ENCODE measurements at regions not wholly inside any gene's neighbourhood (a gene's known extent, or its start where the extent isn't known, plus 50 kb on each side); places are given as distances from the start of the nearest gene placed in this dataset.
"Not testable (repeated sequence)": the region's sequence is repeated elsewhere in the genome, so short reads cannot be mapped to it uniquely, and the experiment has no call there.

DNA sequence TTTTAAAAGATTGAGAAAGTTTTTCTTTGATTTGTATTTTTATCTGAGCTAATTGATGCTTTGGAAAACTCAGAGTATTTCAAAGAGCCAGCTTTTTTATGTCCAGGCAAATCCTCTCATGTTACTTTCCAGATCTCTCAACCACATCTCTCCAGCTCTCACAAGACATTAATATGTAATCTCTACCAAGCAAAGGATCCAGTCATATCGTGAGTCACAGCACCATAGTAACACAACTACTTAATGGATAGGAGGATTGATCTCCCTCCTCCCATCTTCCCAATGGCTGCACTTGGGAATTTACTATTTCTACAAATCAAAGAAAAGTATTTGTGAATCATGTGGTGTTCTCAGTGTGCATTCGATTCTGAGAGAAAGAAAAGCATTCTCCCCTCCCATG is 63.3 kb downstream of the POU4F1 start:
- DNase-seq: no peak

DNA sequence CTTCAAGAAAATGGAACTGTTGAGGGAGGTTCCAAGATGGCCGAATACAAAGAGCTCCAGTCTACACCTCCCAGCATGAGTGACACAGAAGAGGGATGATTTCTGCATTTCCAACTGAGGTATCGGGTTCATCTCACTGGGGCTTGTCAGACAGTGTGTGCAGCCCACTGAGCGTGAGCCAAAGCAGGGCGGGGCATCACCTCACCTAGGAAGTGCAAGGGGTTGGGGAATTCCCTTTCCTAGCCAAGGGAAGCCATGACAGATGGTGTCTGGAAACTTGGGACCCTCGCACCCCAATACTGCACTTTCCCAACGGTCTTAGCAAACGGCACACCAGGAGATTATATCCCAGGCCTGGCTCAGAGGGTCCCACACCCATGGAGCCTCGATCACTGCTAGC is 77.3 kb downstream of the POU4F1 start:
- not testable (repeated sequence) for DNase-seq

DNA sequence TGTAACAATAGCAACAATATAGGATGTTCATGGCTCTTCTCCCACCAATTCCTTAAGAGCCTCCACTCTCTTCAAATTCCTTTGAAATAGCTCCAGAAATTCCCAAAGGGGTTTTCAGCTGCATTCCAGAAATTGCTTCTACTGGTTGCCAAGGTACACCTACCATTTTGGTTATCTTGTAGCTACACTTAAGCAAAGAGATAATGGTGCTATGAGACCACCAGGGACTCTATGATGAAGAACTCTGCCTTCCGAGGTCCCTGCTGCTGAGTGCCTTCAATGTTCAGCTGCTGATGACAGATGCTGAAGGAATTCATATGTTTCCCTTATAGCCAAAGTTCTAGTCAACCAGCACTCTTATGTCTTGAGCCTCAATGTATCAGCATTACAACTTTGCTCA is 78.4 kb downstream of the POU4F1 start:
- no peak for DNase-seq

DNA sequence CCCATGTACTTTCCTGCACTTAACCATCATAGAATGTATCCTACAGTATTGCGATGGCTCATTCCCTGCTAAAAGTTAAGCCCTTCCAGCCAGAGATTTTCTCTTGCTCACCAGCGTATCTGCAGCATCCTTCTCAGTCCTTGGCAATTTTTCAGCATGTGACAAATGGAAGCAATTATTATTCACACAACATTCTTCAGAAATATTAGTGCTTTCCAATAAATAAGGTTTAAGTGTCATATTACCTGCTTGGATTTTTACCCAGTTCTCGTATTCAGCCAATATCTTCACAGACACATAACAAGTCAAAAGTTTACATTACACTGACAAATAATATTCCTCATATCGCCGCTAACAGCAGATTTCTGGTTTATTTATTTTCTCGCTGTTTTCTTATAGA is 82.3 kb downstream of the POU4F1 start:
- DNase-seq: no peak

DNA sequence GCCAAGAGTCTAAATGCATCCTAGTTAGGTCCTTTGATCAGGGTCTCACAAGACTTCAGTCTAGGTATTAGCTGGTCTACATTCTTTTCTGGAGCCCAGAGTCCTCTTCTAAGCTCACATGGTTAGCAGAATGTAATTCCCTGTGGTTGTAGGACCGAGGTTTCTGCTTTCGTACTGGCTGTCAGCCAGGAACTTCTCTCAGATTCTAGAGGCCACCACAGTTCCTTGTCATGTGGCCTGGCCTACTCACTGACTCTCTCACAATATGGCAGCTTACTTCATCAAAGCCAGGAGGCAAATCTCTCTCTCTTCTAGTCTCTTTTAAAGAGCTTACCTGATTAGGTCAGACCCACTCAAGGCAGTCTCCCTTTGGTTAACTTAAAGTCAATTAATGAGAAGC is 82.9 kb downstream of the POU4F1 start:
- DNase-seq: no peak

DNA sequence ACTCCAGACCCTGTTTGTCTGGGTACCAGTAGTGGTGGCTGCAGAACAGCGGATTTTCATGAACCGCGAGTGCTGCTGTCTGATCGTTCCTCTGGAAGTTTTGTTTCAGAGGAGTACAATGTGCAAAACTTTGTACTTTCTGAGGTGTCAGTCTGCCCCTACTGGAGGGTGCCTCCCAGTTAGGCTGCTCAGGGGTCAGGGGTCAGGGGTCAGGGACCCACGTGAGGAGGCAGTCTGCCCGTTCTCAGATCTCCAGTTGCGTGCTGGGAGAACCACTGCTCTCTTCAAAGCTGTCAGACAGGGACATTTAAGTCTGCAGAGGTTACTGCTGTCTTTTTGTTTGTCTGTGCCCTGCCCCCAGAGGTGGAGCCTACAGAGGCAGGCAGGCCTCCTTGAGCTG is 84.9 kb downstream of the POU4F1 start:
- DNase-seq: not testable (repeated sequence)

DNA sequence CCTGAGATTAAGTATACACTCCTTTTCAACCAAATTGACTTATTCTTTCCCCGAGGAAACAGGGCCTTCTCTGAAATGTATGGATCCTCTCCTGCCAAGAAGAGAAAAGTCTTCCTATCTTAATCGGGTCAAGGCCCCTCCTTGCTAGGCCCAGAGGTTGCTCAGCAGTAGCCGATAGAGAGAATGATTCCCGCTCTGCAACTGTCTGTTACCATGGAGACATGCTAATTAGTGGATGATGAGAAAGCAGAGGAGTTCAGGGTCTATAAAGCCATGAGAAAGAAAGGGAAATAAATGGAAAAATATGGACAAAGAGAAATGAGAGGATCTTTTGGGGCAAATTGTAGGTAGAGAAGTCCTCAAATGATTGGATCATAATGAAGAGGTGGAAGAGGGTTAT is 103.5 kb downstream of the POU4F1 start:
- DNase-seq: no peak

DNA sequence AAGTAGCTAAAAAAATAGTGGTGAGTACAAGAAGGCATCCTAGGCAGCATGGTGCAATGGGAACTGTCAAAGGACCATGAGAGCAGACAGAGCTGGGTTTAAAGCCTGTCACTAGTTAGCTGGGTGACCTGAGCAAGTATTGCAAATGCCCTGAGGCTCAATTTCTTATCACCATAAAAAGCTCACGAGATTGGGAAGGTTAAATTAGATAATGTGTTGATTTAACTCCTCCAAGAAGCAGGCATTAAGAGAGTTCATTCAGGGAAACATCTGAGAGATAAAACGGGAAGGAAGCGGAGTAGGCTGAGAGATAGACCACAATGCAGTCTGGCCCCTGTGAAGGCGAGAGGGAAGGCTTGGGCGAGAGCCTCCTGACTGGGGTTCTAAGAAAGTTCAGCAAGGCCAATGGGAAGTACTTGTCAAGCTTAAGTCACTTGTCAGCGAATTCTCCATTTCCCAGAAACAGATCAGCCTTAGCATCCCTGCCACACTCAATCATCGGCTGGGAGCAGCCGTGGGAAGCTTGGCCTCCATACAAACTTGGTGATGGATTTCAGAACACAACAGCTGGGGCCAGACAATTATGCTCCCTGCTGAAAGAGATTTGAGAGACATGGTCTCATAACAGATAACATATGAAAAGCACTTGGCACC is 105.5 kb downstream of the POU4F1 start:
- DNase-seq: no peak

DNA sequence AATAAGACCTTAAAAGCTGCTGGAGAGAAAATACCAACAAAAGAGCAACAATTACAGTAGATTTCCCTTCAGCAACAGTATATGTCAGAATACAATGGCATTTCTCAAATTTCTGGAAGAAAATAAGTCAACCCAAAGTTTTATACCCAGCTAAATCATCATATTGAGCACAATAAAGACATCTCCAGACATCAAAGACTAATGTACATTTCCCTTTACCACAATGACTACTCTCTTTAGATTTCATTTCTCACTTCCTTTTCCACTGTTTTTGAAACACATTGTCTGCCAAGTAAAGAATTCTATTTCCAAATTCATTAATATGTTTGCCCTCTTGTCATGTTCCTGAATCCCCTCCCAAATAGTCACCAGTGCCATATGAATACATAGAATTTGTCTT is 111.4 kb downstream of the POU4F1 start:
- DNase-seq: no peak

DNA sequence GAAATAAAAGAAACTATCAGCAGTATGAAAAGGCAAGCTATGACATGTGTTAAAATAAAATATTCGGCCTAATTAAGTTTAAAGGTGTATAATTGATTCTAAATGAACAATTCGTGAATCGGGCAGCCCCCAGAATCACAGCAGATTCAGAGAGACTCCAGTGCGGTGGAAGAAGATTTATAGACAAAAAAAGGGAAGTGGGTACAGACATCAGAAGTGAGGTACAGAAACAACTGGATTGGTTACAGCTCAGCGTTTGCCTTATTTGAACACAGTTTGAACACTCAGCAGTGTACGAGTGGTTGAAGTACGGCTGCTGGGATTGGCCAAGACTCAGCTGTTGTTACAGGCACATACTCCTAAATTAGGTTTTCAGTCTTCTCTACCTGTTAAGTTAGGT is 113.1 kb downstream of the POU4F1 start:
- not testable (repeated sequence) for DNase-seq

DNA sequence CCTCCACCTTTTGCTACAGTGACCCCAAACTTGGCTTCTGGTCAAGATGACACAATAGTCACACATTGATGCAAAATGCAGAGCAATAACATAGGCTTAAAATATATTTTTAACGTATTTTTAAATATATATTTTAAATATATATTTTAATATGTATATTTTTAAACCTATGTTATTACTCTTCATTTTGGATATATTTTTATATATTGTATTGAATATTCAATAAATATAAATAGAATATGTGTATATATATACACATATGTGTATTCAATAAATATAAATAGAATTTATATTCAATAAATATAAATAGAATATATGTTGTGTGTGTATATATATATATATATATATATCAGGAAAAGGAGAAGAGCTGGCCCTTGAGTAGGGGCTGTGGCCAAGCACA is 115.6 kb downstream of the POU4F1 start:
- DNase-seq: no peak

DNA sequence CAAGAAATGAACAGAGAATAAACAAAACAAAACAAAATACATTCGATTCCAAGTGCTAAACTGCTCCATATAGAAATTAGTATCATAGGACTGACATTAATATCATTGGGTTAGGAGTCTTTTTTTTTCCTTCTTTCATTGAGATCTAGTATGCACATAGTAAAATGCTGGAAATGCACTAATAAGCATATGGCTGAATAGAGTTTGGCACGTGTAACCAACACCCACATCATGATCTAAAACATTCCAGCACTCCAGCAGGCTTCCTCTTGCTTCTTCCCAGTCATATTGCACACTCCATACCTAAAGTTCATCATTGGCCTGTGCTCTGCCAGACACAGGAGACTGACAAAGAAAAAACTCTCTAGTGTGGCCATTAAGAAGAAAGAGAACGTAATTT is 117.5 kb downstream of the POU4F1 start:
- no peak for DNase-seq

DNA sequence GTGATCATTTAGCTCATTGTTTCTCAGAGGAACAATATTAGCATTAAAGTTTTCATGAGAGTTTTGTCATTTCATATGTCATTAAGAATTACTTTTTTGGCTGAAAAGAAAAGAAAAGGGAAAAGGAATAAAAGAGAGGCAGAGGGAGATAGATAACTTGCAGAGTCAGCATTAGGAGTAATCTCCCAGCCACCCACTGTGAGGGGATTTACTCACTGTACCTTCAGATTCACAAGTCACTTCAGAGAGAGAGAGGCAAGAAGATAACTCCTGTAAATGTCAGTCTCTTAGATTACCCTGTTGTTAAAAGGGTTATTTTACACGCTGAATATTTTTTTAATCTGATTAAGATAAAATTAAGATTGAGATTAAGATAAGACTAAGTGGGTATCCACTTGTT is 125.2 kb downstream of the POU4F1 start:
- DNase-seq: no peak

DNA sequence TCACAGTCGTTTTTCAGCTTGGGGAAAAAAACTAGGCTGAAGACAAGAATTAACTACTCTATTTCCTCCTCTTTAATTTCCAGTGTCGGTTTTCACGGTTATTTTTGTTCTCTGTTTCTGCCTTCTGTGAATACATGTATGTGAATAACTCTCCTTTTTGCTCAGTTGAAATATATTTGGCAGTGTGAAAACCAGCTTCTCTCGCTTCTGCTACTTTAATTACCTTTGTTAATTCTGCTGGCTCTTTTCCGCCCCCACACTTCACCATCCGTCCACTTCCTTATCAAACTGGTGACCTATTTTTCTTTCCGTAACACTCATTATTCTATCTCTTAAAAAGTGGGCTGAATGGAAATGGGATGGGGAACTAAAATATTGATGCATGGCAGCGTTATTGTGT is 126.4 kb downstream of the POU4F1 start:
- no peak for DNase-seq

DNA sequence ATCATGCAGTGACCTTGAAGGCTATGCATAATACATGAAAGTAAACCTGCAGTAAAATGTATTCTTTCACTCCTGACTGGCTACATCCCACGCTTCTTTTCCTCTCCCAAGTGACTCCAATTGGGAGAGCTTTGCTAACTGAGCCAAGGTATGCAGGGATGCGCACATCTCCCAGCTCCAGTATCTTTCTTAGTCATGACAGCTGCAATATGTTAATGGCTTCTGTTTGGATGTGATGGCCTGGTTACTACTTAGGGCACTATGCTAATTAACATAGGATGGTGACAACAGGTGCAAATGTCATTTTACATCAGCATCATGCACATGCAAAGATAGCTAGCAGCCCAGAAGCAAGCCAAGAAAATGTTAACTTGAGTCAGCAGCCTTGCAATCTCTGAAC is 134.7 kb downstream of the POU4F1 start:
- no peak for DNase-seq

DNA sequence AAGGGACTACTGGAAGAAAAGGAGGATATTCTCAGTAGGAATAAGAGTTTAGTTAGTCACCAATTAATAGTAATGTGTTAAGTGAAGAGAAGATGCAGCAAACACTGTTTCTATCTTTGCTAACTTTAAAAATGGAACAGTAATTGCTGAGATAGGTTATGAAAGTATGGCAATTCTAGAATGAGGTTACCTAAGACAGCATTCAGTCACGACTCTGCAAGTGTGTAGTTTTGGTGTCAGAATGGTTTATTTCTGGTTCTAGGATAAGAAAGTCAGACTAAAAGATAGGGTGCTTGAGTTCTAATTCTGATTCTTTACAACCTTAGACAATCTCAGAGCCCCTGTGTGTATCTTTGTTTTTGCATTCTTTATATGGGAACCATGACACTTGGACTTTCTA is 138.1 kb downstream of the POU4F1 start:
- DNase-seq: no peak

DNA sequence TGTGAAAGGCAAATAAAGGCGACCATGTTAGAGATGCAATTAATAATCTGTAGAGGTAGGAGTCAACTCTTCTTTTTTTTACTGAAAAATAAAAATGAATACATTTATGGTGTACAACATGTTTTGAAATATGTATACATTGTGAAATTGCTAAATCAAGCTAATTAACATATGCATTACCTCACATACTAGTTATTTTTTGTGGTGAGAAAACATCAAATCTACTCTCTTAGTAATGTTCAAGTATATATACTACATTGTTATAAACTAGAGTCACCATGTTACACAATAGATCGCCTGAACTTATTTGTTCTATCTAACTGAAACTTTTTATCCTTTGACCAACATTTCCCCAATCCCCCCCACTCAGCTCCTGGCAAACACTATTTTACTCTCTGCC is 143.2 kb downstream of the POU4F1 start:
- no peak for DNase-seq

DNA sequence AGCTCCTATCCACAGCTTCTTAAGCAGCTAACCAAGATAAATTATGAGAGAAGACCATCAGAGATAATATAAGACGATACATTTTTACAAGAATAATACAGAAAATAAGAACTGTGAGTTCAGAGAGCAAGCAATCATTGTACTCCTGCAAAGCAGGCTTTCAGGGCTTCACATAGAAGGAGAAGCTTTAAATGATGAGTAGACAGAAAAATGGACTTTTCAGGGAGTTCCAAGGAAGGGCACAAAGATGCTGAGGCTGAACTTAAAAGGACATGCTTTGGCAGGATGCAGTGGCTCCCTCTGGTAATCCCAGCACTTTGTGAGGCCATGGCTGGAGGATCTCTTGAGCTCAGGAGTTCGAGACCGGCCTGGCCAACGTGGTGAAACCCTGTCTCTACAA is 159.5 kb downstream of the POU4F1 start:
- no peak for DNase-seq

DNA sequence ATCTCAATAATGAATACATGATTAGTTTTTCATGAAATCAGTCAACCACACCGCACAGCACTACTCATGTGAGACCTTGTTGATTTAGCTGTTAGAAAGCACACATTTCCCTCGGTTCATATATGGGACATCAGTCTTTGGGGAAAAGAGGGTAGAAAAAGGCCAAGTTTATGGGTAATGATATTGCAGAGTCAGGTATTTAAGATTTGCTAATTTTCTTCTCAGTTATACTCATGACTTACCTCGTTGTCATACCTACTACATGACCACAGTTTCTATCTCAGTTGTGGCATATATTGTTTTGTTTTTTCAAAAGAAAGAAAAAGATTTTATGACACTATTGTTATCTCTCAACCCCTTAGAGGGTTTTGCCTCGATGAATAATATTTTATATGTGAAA is 165.6 kb downstream of the POU4F1 start:
- no peak for DNase-seq

DNA sequence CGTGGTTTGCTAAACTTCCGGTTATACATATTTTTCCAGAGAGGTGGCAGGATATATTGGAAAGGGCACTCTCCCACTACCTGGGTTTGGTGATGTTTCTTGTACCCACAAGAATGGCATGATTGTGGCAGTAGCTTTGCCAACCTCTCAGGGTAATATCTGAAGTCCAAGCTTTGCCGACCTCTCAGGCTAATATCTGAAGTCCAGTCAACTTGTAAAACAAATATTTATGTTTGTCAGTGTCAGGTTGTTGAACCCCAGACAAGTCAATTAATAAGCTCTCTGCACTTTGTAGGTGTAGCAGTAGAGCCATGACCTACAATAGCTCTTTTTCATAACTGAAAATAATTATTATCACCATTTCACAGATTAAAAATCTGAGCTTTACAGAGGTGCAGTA is 167.0 kb downstream of the POU4F1 start:
- no peak for DNase-seq

DNA sequence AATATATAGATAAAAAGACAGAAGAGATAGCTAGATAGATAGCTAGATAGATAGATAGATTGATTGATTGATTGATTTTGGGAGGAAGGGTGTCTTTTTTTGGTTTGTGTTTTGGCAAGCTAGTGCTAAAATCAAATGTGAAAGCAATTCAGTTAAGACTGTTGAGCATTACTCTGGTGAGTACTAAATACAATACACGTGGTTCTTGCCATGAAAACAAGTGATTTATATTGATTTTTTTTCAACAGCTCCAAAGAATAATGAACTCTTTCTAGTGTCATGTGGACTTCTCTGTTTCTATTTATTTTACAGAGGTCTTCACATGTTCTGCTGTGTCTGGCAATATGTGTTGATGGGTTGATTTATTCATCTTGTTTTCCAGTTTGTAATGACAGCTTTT is 172.0 kb downstream of the POU4F1 start:
- no peak for DNase-seq

DNA sequence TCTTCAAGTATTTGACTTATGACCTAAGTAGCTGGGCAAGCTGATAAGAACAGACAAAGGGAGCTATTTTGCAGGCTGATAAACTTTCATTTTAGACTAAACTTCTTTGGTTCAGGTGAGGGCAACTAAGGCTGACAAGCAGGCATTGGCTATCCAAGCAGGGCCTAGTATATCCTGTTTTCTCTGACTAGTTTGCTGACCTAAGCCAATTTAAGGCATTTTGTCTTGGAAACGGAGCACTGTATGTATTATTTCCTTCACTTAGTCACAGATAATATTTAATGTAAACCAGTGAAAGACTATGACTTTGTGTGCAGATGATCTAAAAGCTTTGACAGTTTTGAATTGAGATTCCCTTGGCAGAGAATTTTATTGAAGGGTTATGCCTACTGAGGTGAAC is 172.5 kb downstream of the POU4F1 start:
- DNase-seq: no peak

DNA sequence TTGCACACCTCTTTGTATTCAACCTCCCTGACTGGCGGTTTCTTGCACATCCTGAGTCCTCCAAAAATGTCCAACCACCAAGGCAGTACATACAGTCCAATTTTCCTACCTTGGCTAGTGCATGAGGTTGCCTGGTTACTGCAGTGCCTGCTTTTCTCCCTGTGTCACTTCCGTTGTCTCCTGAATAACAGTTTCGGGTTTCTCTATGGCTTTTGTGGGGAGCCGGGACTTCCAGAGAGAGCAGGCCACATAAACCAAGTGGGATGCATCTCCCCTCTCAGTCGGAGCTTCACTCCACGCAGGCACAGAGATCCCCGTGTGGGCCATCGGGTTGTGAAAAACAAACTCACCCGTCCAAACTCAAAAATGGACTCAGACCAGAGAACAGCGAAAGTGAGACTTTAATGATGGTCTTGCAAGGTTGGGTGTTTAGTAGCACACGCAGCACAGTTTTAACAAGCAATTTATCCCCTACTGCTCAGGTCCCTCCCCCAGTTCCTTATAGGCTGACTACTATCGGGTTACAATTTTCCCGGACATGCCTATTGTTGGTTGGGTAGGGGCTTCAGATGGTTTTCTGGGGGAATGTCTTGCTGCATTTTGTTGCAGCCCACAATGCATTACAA is 173.1 kb downstream of the POU4F1 start:
- DNase-seq: no peak

DNA sequence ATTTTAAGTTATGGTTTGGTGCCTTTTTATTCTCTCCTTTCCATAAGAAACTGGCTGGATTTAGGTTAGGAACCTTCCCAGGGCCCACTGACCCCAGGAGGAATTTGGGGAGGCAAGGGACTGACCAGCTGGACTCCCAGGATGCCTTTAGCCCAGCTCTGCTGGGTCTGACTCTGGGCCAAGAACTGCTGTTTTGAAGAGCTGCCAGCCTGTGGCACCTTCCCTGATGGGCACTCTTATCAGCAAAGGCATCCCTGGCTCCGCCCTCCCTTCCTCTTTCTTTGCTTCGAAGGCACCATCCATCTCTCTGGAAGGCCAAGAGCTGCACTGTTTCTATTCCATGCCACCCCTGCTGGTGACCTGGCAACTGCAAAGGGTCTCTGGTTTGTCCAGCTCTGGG is 174.7 kb downstream of the POU4F1 start:
- DNase-seq: no peak

DNA sequence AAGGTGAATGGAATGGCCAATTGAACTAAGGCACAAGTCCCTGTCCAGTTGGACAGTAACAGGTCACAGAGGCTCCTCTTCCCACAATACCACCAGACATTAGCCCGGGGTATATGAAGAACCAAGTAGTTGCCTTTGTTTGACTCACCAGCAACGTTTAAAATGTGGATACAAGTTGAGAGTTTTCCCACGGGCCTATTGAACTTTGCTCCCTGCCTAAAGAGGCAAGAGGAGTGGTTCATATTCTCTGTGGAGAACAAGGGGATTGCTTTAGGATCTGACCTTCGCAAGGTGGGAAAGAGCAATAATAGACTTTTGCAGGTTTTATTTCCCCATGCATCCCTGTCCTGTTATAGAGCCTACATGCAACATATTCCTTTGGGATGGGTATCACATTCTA is 177.2 kb downstream of the POU4F1 start:
- DNase-seq: no peak

All from activated T-cell treated with anti-CD3 and anti-CD28 coated beads, Interleukin-2, amount 50 U/mL, for 1 hour (primary cell).